HUES48 (cell line): ENCODE measurements at regions not wholly inside any gene's neighbourhood (a gene's known extent, or its start where the extent isn't known, plus 50 kb on each side); places are given as distances from the start of the nearest gene placed in this dataset.

Experiments used
- H3K27ac ChIP-seq: one replicate; pipeline ENCODE4 v1.7.0; 2013; ENCODE audit warnings: low read depth, low read length, inconsistent platforms
- H3K27me3 ChIP-seq: 2 replicates; pipeline ENCODE4 v1.6.1; 2013; ENCODE audit warnings: mild to moderate bottlenecking, low read length; ENCODE audit not compliant: control insufficient read depth, insufficient read depth
- H3K36me3 ChIP-seq: 2 replicates; pipeline ENCODE4 v1.6.1; 2013; ENCODE audit warnings: low read length; ENCODE audit not compliant: control insufficient read depth, insufficient read depth
- H3K4me1 ChIP-seq: 2 replicates; pipeline ENCODE4 v1.6.1; 2013; ENCODE audit warnings: mild to moderate bottlenecking, low read length; ENCODE audit not compliant: control insufficient read depth, insufficient read depth
- H3K4me3 ChIP-seq: 2 replicates; pipeline ENCODE4 v1.5.1; 2013; ENCODE audit warnings: mild to moderate bottlenecking, low read depth, low read length
- H3K9ac ChIP-seq: 2 replicates; pipeline ENCODE4 v1.6.1; 2013; ENCODE audit warnings: mild to moderate bottlenecking, low read depth, low read length, moderate library complexity
- H3K9me3 ChIP-seq: 2 replicates; pipeline ENCODE4 v1.6.1; 2013; ENCODE audit warnings: low read length; ENCODE audit not compliant: control insufficient read depth, insufficient read depth

DNA sequence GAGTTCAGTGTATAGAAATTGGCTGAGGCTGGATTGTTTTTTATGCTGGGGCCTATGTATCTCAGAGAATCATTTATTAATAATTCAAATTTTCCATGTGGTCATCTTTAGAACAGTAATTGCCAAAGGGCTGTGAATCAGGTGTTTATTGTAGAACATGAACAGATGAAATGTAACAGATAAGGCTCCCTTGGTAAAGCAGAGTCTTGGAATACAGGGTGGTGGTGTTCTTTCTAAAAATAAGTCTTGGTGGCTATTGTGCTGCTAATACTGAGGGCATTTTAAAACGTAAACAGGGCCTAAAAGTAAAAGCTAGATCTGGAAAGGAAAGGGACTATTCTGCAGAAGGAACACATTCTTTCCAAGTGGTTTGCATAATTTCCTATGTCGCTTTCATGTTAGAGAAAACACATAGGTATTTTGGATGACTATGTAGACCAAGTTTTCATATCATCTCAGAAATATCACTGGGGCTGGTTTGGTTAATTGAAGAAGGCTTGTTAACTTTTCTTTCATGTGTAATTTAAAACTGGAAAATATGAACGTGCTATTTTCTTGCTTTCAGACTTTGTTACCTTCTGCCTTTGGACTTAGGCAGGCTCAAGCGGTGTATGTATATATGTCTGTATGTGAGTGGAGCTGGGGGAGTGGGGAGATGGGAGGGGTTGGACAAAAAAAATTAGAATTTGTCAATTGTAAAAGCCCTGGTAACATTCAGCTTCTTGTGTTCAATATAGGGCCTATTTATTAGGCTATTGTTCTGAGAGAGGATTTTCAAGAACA, 119.9 kb upstream of the ANKRD55 start:
- Histone ChIP-seq H3K36me3 (no peaks in the 10 kb centered on the region), H3K4me3 (no peak overlapping the region), H3K27me3 (no peaks in the 10 kb centered on the region), H3K27ac (no peak overlapping the region), H3K4me1 (peaks cover 11% of the 10 kb centered on the region), H3K9ac (no peak overlapping the region), H3K9me3 (no peaks in the 10 kb centered on the region)

DNA sequence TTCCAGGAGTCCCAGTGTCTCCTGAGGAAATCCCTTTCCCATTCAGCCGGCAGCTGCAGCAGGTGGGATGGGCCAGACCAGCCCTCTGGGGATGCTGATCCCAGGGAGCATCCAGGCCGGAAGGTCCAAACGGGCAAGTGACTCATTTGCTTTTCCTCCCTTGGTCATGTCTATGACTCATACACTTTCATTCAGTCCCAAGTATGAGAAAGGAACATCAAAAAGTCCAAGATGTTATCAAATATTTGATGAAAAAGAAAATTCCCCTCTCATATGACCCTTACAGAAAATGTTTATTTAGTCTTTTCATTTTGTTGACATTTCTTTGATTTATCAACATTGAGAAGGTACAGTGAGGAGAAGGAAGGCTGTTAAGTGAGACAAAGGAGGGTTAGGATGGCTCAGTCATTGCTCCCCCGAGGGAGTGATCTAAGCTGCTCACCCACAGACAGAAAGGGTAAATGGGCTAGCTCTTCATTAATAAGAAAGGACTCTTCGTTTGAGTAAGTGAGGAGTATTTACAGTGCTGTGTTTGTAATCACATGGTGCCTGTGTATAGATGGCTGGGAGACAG, 117.6 kb upstream of the ANKRD55 start:
- Histone ChIP-seq H3K9ac (no peak overlapping the region), H3K4me1 (peaks cover 8% of the 10 kb centered on the region; the same call in 1 of the 2 replicates), H3K36me3 (no peaks in the 10 kb centered on the region), H3K4me3 (no peak overlapping the region), H3K27ac (peak overlapping the region; percentile 73), H3K9me3 (no peaks in the 10 kb centered on the region), H3K27me3 (no peaks in the 10 kb centered on the region)

DNA sequence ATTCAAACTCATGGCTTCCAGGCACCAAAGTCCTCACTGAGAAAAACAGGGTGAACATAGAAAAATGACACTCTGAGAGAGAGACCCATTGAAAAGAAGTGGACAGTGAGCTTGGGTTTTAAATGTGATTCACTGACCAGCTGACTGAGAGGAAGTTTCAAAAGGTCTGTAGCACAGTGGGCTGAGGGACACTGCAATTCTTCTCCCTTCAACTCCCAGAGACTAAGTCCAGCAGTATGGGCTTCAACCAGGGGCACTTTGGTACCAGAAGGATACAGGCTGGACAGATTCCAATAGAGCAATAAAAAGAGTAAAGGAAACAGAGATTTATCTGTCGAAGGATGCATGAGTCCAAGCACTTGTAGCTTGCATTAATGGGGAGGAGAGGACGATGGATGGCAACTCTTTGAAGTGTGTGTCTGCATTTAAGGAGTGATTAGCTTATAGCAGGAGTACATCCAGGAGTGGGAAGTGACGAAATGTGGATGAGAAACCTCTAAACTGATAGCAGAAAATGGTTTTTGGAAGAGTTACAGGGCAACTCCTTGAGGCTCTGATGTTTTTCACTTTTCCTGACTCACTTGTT, 117.0 kb upstream of the ANKRD55 start:
- Histone ChIP-seq H3K27me3 (no peaks in the 10 kb centered on the region), H3K9ac (no peak overlapping the region), H3K4me1 (peaks cover 8% of the 10 kb centered on the region; the same call in 1 of the 2 replicates), H3K9me3 (no peaks in the 10 kb centered on the region), H3K27ac (peak overlapping the region; percentile 73), H3K36me3 (no peaks in the 10 kb centered on the region), H3K4me3 (no peak overlapping the region)

DNA sequence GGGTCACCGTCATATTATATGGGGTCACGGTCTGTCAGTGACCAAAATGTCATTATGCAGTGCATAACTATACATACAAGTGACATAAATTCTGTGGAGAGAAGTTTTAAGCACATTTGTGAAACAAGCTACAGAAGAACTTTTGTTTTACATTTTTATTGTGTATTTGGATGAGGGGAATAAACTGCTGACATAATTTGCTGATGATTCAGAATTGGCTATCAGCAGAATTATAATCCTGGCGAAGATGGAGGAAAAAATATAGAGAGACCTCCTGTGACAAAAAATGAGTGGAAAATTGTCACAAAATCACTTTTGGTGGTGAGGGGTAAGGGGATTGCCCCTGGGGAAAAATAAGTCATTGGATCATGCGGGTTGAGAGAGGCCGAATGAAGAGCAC, 116.3 kb upstream of the ANKRD55 start:
- H3K4me3 ChIP-seq: no peak overlapping the region
- H3K27me3 ChIP-seq: no peaks in the 10 kb centered on the region
- H3K36me3 ChIP-seq: no peaks in the 10 kb centered on the region
- no peaks in the 10 kb centered on the region for H3K9me3 ChIP-seq
- H3K4me1 ChIP-seq: peaks cover 8% of the 10 kb centered on the region; the same call in 1 of the 2 replicates
- no peak overlapping the region for H3K9ac ChIP-seq
- no peak overlapping the region for H3K27ac ChIP-seq

DNA sequence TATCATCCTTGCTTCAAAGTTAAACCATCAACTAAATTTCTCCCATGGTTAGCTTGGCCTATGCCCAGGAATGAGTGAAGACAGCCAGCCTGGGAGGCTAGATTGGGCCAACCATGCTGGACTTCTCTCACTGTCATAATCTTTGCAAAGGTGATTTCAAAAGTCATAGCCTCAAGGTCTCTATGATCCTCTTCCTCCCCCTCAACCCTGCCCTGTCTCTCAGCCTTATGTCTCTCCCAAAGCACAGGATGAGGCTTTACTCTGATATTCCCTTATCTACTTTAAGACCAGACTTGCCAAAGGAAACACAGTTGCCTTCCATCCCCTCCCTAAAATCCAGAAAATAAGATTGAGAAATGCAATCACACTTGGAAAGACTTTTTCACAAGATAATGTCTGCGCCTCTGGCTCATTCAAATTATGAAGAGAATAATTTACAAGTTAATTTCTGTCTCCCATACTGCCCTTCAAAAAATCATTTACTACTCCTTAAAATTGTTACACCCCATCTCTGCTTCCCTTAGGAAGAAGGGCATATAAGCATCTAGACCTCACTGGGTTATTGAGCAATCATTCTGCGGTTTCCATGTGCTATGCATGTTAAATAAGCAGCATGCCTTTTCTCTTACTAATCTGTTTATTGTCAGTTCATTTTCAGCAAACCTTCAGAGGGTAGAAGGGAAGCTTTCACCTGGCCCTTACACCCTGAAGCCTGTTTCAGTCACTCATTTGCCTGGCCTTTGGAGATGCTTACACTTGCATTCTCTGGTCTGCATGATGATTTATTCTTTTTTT, 113.8 kb upstream of the ANKRD55 start:
- Histone ChIP-seq H3K27me3 (no peaks in the 10 kb centered on the region), H3K9me3 (no peaks in the 10 kb centered on the region), H3K4me3 (no peak overlapping the region), H3K9ac (no peak overlapping the region), H3K27ac (no peak overlapping the region), H3K4me1 (peaks cover 8% of the 10 kb centered on the region; the same call in 1 of the 2 replicates), H3K36me3 (no peaks in the 10 kb centered on the region)

DNA sequence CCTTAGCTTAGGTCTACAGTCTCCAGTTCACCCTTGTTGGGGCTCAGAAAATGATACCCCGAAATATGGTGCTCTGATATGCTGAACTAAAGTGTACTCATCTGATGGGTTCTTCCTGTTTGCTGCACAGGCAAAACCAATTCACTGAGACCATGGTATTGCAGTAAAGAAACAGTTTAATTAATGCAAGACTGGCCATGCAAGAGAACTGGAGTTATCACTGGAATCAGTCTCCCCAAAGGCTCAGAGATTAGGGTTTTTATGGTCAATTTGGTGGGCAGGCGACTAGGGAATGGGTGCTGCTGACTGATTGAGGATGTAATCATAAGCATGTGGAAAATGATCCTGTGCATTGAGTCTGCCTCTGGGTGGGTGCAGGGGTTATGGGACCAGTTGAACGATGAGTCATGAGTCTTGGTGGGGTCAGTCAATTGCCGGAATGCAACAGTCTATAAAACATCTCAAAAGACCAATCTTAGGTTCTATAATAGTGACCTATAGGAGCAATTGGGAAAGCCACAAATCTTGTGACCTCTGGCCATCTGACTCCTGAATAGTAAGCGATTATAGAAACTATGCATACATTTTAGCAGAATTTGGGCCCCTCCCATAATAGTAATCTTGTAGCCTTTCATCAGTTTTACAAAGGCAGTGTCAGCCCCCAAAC, 113.0 kb upstream of the ANKRD55 start:
- Histone ChIP-seq H3K36me3 (no peaks in the 10 kb centered on the region), H3K27ac (no peak overlapping the region), H3K9ac (no peak overlapping the region), H3K4me3 (no peak overlapping the region), H3K9me3 (no peaks in the 10 kb centered on the region), H3K27me3 (no peaks in the 10 kb centered on the region), H3K4me1 (peaks cover 8% of the 10 kb centered on the region; the same call in 1 of the 2 replicates)

DNA sequence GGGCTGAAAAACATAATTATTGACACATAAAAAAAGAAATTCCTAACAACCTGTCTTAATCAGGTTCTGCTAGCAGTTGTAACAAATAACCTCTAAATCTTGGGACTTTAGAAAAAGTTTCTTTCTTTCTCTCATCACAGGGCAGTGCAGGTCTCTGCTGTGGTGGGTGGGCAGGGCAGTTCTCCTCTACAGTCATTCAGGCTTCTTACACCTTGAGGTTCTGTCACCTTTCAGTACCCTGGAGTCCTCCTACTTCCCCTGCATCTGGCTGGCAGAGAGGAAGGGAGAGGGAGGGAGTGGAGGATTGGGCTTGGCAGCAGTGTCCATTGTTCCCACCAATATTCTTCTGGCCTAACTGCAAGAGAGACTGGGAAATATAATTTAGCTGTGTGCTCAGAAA, 112.2 kb upstream of the ANKRD55 start:
- Histone ChIP-seq H3K9ac (no peak overlapping the region), H3K27me3 (no peaks in the 10 kb centered on the region), H3K9me3 (no peaks in the 10 kb centered on the region), H3K27ac (no peak overlapping the region), H3K4me1 (peaks cover under 1% of the 10 kb centered on the region; the same call in 1 of the 2 replicates), H3K36me3 (no peaks in the 10 kb centered on the region), H3K4me3 (no peak overlapping the region)

DNA sequence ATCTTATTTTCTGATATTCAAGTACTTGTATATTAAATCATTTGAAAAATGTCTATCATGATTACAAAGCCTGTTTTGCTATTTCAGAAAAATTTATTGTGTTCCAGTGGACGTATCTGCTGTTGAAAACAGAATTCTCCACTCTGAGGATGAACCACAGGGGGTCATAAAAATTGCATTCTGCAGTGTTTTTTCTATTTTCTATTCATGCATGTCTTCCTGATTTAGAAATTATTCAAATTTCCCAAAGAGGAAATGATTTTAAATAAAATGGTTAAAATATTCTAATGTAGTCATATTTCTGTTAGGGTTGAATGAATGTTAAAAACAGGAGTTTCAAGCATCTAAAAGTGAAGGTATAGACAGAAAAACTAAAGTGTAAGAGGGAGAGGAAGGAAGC, 111.5 kb upstream of the ANKRD55 start:
- Histone ChIP-seq H3K9me3 (no peaks in the 10 kb centered on the region), H3K9ac (no peak overlapping the region), H3K4me1 (no peaks in the 10 kb centered on the region), H3K36me3 (no peaks in the 10 kb centered on the region), H3K27me3 (no peaks in the 10 kb centered on the region), H3K27ac (no peak overlapping the region), H3K4me3 (no peak overlapping the region)

DNA sequence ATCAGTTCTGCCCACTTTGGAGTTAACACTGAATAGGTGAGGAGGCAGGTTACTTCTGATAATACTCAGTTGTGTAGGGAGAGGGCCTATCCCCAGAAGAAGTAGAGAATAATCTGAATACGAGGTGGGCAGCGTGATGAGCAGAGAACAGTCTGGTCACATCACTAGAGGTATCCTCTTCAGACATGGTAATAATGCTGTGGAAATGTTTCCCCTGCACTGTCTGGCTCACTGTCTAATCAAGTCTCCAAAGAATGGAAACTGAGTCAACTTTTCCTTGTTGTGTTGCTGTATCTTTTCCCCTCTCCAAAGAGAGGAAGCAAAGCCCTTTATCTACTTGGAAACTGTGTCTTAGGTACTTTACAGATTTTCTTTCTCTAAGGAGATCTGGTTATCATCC, 110.9 kb upstream of the ANKRD55 start:
- no peaks in the 10 kb centered on the region for H3K9me3 ChIP-seq
- no peaks in the 10 kb centered on the region for H3K27me3 ChIP-seq
- no peak overlapping the region for H3K4me3 ChIP-seq
- H3K36me3 ChIP-seq: no peaks in the 10 kb centered on the region
- H3K27ac ChIP-seq: no peak overlapping the region
- H3K9ac ChIP-seq: no peak overlapping the region
- H3K4me1 ChIP-seq: no peaks in the 10 kb centered on the region

DNA sequence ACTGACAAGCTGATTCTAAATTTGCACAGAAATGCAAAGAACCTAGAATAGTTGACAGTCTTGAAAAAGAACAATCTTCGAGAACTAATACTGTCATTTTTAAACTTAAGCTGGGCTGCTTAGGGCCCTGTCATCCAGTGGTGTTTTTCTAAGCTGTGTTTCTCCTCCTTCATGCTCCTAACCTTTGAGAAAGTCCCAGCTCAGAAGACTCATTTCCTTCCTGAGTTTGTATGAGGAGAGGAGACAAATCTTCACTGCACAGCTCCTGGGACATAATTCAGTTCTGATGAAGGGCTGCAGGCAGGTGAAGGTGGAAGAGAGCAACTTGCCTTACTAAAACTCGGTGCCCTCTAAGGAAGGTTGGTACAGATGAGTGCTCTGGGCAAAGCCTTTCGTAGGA, 109.5 kb upstream of the ANKRD55 start:
- no peak overlapping the region for H3K9ac ChIP-seq
- H3K27me3 ChIP-seq: no peaks in the 10 kb centered on the region
- no peaks in the 10 kb centered on the region; the same call in 1 of the 2 replicates for H3K9me3 ChIP-seq
- no peaks in the 10 kb centered on the region for H3K4me1 ChIP-seq
- H3K27ac ChIP-seq: no peak overlapping the region
- no peak overlapping the region for H3K4me3 ChIP-seq
- no peaks in the 10 kb centered on the region for H3K36me3 ChIP-seq
